ENCODE measurements at regions not wholly inside any gene's neighbourhood (a gene's known extent, or its start where the extent isn't known, plus 50 kb on each side); places are given as distances from the start of the nearest gene placed in this dataset.
A peak's percentile ranks its signal among the peaks of the same experiment; 100 is the strongest.

DNA sequence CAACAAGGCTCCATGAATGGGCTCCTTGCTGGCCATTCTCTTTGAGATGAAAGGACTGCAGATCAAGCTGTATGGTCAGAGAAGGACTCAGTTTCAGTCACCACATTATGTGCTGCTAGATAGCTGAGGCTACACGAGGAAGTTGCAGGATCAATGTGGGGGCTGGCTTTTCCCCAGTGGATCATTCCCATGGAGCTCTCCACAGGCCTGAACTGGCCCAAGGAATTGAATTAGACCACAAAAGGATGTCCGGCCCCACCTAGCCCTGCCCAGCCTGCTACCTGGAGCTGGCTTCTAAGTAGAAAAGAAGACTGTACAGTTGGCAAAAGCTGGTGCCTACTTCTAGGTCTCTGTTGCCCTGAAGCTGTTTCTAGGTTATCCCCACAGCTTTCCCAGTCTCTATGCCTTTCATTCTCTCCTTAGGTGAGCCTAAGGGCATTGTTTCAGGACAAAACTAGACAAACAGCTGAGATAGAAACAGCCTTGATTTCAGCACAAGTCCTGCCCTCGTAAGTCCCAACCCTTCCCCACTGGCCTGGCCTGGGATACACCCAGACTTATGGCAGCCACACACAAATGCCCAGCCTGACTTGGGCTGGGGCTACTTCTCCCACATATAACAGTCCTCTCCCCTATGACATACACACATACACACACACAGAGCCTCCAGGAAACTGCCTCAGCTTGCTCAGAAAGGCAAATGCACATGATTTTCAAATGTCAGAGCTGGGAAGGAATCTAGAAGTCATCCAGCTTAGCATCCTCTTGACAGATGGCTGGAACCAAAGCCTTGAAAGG, 129.1 kb upstream of the NCAM1 start:
- DNase-seq = peak; percentile 49

DNA sequence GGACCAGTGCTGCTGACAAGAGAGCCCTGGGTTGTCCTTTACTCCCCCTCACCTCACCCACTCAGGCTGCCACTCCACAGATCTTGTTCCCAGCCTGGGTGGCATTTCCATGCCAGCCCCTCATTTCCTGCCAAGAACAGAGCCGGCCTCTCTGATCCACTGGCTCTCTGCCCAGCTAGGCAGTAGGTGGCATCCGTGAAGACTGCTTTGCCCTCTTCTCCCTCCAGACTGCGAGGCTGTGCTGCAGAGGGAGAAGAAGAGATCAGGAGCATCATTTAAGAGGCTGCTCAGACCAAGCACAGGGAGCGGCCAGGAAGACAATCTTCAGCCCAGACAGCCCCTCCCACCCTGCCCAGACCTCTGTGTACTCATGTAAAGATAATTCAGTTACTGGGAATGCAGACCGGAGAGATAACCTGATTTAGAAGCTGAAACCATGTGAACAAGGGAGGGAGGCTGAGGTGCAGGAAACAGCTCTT, 126.9 kb upstream of the NCAM1 start:
- peak; percentile 89 for DNase-seq

DNA sequence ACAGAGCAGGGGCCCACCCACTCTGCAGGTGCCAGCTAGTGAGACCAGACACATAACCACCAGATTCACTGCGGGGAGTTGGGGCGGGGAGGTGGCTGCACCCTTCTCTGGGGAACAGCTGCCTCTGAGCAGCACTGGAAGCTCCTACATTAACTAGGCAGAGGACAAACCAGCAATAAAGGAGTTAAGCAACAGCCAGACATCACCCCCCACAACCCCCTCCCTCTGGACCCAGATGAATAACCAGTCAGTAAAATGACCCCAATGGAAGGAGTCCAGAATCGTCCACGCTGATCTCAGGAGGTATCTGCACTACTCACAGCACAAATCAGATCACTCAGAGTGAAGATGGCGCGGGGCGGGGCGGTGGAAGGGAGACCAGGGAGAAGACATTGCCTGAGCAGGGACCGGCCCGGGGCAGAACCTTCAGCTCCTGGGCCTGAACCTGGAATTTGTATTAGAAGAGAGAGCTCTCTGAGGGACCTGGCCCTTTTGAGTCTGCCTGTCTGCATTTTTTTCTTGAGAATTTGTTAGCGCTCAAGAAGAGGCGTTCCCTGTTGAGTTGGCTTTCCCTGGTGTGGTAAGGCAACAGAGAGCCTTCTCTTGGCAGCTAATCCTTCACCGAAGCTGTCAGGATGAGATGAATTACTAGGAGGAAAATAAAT, 125.5 kb upstream of the NCAM1 start:
- DNase-seq = peak; percentile 88

DNA sequence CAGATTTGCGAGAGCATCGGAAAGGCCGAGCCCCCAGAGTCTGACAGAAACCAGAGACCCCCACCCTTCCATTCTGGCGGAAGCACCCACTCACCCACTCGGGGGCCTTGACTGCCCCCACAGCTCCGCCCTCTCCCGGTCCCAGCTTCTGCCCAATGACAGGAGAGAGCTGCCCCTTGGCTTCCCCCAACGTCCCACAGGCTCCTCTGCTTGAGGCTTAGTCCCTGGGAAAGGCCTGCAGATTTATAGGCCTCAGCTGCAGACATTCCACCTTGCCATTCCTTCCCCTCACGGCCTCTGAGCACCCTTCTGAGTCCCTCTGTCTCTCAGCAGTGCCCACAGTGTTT, 125.0 kb upstream of the NCAM1 start:
- DNase-seq = peak; percentile 88

DNA sequence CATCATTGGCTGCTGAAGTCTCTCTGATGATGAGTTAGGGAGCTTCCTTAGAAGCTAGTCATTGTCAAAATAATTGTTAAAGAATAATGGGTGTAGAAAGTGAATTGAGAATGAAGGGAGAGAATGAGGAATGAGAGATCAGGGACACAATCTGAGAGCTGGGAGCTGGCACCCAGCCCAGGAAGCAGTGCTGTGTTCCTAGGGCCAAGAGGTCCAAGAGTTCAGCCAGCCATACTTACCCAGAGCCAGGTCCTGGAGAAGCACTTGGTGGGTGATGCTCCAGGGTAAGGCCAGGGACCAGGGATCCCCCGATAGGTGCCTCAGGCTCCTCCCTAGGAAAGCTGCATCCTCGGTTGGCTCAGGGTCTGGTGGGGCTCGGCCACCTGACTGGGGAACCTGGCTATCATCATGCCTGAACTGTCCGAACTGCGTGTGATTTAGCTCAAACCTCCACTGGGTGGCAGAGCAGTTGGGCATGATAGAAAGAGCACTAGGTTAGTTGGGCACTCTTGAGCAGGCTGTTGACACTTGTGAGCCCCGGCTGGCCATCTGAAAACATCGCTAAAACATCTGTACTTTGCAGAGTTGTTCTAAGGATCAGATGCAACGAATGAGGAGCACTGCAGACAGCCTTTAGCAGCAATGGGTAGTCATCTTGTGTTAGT, 123.9 kb upstream of the NCAM1 start:
- DNase-seq = peak; percentile 14

DNA sequence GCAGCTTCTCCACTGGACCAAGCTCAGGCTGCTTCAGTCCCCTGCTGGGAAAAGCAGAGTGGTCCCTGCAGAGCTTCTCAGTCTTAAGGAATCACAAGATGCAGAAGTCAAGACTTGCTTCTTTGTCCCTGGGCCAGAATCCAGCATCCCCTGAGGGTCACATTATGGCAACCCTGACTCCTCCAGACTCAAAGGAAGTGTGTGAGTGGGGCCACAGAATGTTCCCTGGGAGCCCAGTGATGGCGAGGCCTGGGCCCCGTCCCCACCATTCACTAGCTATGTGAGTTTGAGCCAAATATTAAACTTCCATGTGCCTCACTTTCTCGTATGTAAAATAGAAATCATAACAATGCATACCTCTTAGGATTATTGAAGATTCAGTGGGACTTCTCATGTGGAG, 122.2 kb upstream of the NCAM1 start:
- no peak for DNase-seq

DNA sequence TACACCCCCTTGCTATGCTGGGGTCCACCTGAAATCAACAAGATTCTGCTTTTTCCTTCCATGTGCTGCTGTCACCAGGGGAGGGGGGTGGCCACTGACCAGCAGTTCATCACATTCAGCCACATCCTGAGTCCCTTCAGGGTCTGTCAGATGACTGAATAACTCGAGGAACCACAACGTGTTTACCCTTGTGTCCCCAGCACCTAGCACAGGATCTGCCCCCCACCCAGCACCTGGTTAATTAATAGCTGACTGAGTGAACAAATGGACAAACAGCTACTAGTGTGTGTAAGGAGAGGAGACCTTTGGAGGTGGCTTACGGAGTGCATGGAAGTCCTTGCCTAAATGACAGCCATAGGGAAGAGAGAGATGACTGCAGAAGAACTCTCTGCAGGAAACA, 119.5 kb upstream of the NCAM1 start:
- DNase-seq = no peak

DNA sequence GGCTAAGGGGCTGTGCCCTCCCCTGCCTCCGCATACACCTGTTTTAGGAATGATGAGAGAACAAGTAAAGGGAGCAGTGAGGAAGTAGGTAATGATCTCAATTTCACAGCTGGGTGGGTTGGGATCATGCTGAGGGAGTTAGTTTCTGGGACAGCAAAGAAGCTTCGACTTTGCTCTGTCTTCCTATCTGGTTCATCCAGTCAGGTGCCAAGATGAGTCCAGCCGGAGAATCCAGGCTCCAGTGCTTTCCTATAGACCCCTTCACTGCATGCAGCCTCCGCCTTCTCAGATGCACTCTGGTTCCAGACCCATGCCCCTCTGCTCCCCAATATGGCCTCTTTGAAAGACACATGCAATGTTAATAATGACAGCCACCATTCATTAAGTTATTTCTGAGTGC, 119.1 kb upstream of the NCAM1 start:
- no peak for DNase-seq

DNA sequence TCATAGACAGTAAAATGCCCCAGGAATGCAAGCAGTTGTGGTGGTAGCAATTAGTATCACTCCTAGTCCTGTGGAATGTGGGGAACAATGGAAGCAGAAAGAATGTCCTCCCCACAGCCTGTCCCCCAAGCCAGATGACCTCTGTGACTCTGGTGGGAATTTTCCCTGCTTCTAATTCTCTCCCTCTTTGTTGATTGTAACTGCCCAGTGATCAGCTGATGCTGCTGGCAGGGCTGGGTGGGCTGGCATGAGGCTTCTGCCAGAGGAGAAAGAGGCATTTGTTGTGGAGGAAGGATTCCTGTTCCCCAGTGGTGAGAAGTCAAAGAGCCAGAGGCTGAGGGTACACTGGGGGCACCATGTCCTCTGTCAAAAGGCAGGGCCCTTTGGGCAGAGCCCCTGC, 116.7 kb upstream of the NCAM1 start:
- no peak for DNase-seq

DNA sequence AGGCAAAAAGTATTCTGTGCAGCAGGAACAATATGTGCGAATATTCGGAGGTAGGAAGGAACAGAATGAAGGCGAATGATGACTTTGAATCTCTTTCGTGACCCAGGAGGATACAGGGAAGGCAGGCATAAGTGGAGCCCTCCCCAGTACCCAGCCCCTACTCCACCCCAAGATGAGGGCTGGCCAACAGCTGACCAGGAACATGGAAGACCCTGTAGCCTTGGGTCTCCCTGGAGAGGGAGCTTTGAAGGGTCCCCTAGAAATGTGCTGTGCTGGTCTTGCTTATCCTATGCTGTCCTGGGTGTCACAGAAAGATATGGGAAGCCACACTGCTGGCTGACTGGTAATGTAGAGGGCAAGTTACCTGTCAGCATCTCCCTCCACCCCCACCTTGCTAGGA, 113.7 kb upstream of the NCAM1 start:
- no peak for DNase-seq

DNA sequence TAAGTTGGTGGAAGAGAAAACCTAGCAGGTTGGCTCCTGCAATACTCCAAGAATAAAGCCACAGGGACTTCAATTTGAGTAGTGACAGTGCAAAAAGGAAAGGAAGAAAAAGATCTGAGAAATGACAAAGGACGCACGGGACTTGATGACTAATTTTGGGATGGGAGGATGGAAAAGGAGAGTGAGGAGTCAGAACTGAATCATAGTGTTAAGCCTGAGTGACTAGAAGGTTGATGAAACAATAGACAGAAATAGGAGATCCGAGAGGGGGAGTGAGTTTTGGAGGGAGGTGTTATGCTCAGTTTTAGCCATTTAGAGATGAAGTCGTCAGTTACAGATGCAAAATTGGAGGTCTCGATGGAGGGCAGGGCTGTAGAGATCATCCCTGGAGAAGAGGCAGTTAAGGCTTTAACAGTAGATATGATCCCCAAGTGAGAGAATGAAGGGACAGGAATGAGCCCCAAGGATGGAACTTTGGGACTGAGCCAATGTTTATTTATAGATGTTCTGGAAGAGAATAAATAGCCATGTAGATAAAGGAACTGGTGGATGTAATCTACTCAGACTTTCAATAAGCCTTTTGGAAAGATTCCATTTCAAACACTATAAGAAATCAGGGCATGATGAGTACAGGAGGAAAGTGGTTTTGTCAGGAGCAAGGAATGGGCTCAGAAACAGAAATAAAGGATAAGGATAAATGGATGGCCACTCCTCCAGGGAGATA, 108.9 kb upstream of the NCAM1 start:
- DNase-seq = no peak

DNA sequence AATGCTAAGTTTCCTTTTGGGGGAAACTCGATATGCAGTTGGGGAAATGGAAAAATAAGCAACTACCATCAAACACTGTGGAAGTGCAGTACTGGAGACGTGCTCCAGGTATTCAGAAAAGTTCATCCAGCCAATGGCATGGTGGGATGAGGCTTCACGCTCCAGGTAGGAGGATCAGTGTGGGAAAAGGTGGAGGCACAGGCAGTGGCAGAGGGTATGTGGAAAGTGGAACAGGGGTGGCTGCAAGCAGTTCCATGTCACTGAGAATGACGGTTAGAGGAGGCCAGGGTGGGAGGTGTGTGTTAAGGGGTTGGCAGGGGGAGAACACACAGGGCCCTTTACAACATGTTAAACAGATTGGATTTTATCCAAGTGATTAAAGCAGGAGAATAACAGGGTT, 105.1 kb upstream of the NCAM1 start:
- no peak for DNase-seq

DNA sequence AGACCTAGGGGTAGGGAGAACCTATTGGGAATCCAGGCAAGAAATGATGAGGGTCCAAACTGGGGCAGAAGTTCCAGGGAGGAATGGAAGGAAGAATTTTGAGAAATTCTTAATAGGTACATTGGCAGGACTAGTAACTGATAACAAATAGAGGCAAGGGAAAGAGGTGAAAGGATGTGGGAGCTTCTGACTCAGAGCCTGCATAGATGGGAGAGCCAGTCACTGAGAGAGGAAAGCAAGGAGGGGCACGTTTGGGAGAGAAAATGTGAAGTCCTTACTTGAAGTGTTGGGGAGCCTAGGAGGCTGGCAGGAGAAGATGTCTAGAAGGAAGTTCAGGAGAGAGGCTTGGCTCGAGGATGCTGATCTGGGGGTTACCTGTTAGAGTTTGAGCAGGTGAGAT, 104.6 kb upstream of the NCAM1 start:
- DNase-seq = no peak

DNA sequence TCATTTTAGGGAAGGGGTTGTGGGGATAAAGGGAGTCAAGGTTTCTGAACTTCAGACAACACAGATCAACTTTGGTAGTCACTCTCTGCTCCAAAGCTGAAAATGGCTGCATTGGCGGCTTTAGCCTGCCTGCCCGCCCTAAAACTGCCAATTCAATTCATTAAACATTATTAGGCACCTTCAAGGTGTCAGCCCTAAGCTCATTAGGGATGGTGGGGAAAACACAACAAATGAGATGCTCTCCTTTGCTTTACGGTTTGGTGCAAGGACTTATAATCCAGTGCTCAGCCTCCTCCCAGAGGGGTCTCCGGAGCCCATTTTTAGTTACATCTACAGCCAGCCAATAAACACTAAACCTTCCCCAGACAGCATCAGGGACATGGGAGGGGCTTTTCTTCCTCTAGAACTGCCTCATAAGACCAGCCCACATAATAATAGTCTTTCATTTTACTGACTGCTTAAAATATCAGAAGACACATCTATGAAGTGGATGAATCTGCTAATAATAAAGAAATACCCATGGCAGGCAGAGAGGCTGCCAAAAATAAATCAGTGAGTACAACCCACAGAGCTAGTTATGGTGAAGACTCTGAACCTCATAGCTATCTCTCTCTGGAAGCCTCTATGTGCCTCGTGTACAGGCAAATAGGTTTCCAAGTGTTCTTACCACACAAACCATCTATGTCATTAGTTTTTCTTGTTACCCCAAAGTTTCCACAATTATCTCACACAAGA, 102.8 kb upstream of the NCAM1 start:
- peak; percentile 59 for DNase-seq

DNA sequence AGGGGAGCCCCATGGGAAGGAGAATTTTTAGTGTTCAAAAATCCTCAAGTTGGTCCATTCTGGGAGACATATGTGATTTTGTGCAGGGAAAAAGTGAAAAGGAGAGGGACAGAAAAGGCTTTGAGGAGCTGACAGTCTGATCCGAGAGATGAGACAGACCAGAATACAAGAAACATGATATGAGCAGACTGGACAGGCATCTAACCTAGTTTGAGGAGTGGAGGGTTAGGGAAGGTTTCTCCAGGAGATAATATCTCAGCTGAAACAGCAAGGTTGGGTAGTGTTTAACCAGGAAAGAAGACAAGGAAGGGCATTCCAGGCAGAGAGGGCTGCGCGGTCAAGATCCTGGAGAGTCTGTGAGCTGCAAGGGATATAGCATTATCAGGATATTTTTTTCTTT, 101.4 kb upstream of the NCAM1 start:
- no peak for DNase-seq

DNA sequence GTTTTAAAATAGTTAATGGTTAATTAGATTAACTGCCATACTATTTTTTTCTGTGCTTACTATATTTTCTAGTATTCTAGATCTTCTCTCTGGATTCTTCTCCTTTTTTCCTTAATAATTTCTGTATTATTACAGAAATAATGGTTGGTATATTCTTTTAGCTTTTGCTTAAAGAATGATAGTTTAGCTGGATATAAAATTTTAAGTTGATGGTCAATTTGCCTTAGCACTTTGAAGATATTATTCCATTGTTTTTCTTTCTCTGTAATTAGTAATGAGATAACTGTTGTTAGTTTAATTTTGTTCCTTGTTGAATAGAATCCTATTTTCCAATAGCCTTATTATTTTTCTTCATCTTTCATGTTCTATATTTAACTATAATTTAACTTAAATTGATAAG, 99.9 kb upstream of the NCAM1 start:
- DNase-seq = no peak

DNA sequence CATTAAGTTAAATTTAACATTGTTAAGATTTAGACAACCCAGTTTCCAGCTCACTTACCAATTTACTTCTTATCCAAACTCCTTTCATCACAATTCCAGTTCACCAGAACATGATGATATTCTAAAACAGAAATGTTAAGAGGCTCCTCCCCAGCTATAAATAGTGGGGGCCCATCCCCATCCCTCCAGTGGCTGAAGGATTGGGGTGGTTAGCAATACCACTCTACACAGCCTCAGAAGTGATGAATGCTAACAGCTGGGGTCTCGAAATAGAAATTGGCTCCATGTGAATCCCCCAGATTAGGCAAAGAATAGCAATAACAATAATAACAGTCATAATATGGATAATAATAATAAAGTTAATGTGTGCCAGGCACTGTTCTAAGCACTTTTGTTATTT, 97.9 kb upstream of the NCAM1 start:
- DNase-seq = no peak

DNA sequence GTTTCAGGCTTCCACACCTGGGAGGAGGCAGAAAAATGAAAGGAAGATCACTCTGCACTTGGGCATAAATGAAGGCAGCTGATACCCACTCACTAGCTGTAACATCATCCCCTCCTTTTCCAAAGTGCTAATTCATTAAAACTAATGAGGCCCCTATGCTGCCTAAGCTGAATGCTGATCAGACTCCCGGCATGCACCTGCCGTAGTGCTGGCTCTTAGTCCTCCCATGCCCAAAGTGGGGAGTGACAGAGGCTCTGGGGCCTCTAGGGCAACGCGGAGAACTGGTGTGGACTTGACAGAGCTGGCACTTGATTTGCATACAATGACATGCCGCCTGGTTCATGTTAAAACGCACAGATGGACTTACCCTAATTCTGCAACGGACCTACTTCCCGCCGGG, 96.5 kb upstream of the NCAM1 start:
- DNase-seq = no peak

DNA sequence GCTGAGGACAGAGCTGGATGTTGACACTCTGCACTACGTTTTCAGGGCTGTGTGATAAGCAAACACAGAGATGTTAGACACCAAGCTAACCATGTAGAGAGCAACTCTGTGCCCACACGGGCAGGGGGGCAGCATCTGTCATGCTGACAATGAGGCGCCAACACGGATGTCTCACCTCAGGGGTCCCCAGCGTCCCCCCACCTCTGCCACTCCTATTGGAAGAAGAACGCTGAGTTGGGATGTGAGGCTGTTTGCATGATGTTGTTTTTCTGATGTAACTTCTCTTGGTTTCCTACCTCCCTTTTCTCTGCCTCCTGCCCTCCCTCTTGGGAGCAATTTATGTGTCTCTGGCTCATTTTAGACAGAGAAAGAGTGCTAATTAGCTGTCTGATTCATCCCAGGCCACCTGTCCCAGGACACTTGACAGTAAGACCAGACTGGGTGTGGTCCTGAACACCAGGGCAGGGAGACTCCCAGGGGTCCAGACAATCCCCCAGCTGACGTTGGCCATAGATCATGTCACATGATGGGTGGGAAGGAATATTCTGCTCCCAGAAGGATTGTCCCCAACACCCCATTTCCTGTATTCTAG, 89.2 kb upstream of the NCAM1 start:
- DNase-seq = no peak

DNA sequence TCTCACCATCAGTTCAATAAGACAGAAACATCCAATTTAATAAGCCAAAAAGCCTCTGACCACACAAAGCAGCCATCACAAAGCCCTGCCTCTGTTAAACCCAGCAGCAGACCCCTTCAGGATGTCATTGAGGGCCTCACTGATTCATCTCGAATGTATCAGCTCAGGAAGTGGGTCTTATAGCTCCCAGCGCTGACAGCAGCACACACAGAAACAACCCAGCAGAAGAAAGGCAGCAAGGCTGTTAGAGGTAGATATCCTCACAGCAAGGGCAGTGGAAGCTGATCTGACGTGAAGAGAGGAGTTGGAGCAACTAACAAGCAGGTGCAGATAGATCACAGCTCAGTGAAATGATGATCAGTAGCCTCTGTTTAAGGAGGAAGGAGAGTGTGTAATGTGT, 86.2 kb upstream of the NCAM1 start:
- DNase-seq = no peak

DNA sequence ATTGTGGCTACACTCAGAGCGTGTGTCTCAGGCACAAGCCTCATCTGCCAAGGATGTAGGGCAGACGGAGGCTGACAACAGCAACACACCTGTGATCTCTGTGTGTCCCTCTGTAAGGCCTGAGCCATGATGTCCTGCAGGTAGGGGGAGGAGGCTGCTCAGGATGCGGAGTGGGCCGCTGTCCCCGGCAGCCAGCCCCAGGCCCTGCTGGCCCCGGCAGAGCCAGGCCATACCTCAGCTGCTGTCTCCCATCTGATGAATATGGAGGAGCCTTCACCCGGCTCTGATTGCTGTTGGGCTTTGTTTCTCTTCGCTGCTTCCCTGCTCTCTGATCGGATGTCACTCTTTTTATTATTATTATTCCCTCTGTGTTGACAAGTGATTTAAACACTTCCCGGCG, 83.6 kb upstream of the NCAM1 start:
- no peak for DNase-seq

DNA sequence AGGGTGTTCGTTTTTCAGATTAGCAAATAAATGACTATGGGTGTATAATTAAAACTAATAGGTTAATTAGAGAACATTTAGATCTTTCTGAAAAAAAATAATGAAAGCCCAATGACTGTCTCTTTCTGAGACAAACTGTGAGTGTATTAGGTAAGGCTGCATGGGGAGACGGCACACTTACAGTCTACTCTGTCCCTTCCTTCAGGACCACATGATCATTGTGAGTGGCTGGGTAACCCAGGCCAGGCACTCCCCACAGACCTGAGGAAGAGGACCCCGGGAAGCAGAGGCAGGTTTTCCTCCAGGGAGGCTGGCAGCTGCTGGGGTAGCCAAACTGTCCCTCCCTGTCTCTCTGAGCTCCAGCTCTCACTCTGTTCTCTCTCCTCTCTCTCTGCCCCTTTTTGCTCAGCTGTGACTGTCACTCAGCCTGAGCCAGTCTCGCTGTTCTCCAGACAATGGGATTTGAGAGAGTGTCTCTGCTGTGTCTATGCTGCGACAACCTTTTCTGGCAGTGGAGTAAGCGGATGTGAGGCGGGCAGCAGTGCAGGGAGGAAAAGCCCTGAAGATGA, 83.1 kb upstream of the NCAM1 start:
- no peak for DNase-seq

Data from NCI-H82 (cell line).